DND-41 (cell line): ENCODE measurements at regions not wholly inside any gene's neighbourhood (a gene's known extent, or its start where the extent isn't known, plus 50 kb on each side); places are given as distances from the start of the nearest gene placed in this dataset.
"Not testable (repeated sequence)": the region's sequence is repeated elsewhere in the genome, so short reads cannot be mapped to it uniquely, and the experiment has no call there.

Experiments used
- ATAC-seq: fragments of 200-7000 bp; cut with Tn5 transposase; 3 replicates; pipeline ENCODE4 v1.9.1; 2021; ENCODE audit warnings: low read depth; ENCODE audit not compliant: insufficient read depth
- DNase-seq: peaks from one replicate; pipeline ENCODE4 v3.0.0-alpha.2; 2020
- H2AFZ ChIP-seq: 2 replicates; pipeline ENCODE4 v1.6.0; 2012; ENCODE audit warnings: low read depth, low read length
- H3K27ac ChIP-seq: 2 replicates; pipeline ENCODE4 v1.5.1; 2012; ENCODE audit warnings: low read length, inconsistent platforms
- H3K27me3 ChIP-seq: fragments of 200-600 bp; sonication (generic); 2 replicates; pipeline ENCODE4 v1.6.0; 2012; ENCODE audit warnings: low read length, mild to moderate bottlenecking, inconsistent platforms; ENCODE audit not compliant: insufficient read depth, poor library complexity
- H3K36me3 ChIP-seq: 2 replicates; pipeline ENCODE4 v1.5.1; 2012; ENCODE audit warnings: low read length, inconsistent platforms; ENCODE audit not compliant: insufficient read depth
- H3K4me1 ChIP-seq: 2 replicates; pipeline ENCODE4 v1.5.1; 2012; ENCODE audit warnings: mild to moderate bottlenecking, low read length; ENCODE audit not compliant: insufficient read depth
- H3K4me2 ChIP-seq: 2 replicates; pipeline ENCODE4 v1.6.0; 2012; ENCODE audit warnings: mild to moderate bottlenecking, moderate library complexity, low read length, inconsistent platforms; ENCODE audit not compliant: insufficient read depth
- H3K4me3 ChIP-seq, 2 experiments: fragments of 200-600 bp in 1 of 2; shearing (Covaris generic) in 1 of 2; 2 replicates each; pipeline ENCODE4 v1.5.1; 2012 to 2016; ENCODE audit warnings: inconsistent platforms in 2 of 2, low read length in 2 of 2, mild to moderate bottlenecking in 2 of 2, low read depth in 1 of 2, moderate library complexity in 1 of 2
- H3K79me2 ChIP-seq: 2 replicates; pipeline ENCODE4 v1.6.0; 2012; ENCODE audit warnings: low read length, inconsistent platforms; ENCODE audit not compliant: insufficient read depth
- H3K9ac ChIP-seq: 2 replicates; pipeline ENCODE4 v1.6.0; 2012; ENCODE audit warnings: low read depth, mild to moderate bottlenecking, inconsistent platforms, low read length, moderate library complexity
- H3K9me3 ChIP-seq: 2 replicates; pipeline ENCODE4 v1.5.1; 2012; ENCODE audit warnings: low read length, moderate library complexity, mild to moderate bottlenecking, inconsistent platforms; ENCODE audit not compliant: insufficient read depth, severe bottlenecking
- H4K20me1 ChIP-seq: 2 replicates; pipeline ENCODE4 v1.6.0; 2012; ENCODE audit warnings: low read length; ENCODE audit not compliant: insufficient read depth
- EZH2 ChIP-seq: IDR thresholded peaks from 3 replicates; pipeline ENCODE4 v1.6.1; 2012; ENCODE audit warnings: borderline replicate concordance, low read depth, mild to moderate bottlenecking, moderate library complexity, low read length, inconsistent platforms; ENCODE audit not compliant: severe bottlenecking
- TF ChIP-seq, protein P1 (sequence below): IDR thresholded peaks from 2 replicates; pipeline ENCODE4 v1.5.1; 2012; ENCODE audit warnings: borderline replicate concordance, low read length, moderate library complexity, mild to moderate bottlenecking; ENCODE audit not compliant: poor library complexity, severe bottlenecking; ENCODE audit errors: extremely low read depth

DNA sequence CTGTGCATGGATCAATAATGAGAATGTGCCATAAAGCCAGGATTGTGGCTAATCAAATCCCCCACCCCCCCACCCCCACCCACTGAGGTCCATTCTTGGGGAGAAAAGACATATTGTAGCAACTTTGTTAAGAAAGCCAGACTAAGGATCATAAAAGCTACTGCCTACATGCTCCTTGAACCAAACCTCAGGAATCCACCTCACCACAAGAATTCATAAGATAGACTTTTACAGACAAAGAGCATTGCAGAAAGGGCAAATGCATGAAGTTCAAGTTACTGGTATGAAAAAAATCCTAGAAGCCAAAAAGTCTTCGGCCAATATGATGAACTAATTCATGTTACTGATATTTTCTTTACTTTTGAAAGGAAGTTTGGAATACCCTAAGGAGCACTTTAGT is 187.9 kb upstream of the ARID1B start:
- no peak for ATAC-seq
- H3K4me1 ChIP-seq, result no peaks in the 10 kb centered on the region
- no peak overlapping the region for H3K4me3 ChIP-seq
- H3K9ac ChIP-seq, result no peak overlapping the region
- no peak overlapping the region for H2AFZ ChIP-seq
- H3K36me3 ChIP-seq, result no peaks in the 10 kb centered on the region
- H3K27me3 ChIP-seq, result no peaks in the 10 kb centered on the region
- no peak overlapping the region for H3K4me2 ChIP-seq
- TF ChIP-seq, protein P1, sequence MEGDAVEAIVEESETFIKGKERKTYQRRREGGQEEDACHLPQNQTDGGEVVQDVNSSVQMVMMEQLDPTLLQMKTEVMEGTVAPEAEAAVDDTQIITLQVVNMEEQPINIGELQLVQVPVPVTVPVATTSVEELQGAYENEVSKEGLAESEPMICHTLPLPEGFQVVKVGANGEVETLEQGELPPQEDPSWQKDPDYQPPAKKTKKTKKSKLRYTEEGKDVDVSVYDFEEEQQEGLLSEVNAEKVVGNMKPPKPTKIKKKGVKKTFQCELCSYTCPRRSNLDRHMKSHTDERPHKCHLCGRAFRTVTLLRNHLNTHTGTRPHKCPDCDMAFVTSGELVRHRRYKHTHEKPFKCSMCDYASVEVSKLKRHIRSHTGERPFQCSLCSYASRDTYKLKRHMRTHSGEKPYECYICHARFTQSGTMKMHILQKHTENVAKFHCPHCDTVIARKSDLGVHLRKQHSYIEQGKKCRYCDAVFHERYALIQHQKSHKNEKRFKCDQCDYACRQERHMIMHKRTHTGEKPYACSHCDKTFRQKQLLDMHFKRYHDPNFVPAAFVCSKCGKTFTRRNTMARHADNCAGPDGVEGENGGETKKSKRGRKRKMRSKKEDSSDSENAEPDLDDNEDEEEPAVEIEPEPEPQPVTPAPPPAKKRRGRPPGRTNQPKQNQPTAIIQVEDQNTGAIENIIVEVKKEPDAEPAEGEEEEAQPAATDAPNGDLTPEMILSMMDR, result no peak
- no peak for TF ChIP-seq EZH2
- no peaks in the 10 kb centered on the region for H3K79me2 ChIP-seq
- H4K20me1 ChIP-seq, result no peaks in the 10 kb centered on the region
- no peaks in the 10 kb centered on the region for H3K9me3 ChIP-seq
- no peak for DNase-seq
- no peak overlapping the region for H3K27ac ChIP-seq

DNA sequence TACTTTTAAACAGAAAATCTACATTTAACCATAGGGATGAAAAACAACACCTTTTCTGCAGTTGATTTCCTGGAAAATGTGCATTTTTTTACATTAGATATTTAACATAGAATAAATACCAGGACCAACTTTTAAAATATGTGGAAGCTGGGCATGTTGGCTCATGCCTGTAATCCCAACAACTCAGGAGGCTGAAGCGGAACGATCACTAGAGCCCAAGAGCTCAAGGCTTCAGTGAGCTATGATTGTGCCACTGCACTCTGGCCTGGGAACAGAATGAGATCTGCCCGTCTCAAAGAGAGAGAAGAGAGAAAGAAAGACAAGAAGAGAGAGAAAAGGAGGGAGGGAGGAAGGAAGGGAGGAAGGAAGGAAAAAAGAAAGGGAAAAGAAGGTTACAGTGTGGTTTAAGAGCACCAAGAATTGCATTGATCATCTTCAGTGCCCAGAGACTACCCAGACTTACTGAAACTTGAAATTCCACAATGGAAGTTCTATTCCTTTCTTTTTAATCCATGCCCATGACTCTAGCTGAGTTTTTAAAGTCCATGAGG is 189.4 kb upstream of the ARID1B start:
- Histone ChIP-seq H3K79me2 (no peaks in the 10 kb centered on the region), H3K36me3 (no peaks in the 10 kb centered on the region), H4K20me1 (no peaks in the 10 kb centered on the region), H2AFZ (no peak overlapping the region), H3K4me1 (no peaks in the 10 kb centered on the region), H3K27ac (no peak overlapping the region), H3K9ac (no peak overlapping the region), H3K9me3 (no peaks in the 10 kb centered on the region), H3K27me3 (no peaks in the 10 kb centered on the region), H3K4me3 (no peak overlapping the region), H3K4me2 (no peak overlapping the region)
- ATAC-seq, result no peak
- DNase-seq, result no peak
- TF ChIP-seq, protein P1, result no peak
- TF ChIP-seq EZH2, result no peak

DNA sequence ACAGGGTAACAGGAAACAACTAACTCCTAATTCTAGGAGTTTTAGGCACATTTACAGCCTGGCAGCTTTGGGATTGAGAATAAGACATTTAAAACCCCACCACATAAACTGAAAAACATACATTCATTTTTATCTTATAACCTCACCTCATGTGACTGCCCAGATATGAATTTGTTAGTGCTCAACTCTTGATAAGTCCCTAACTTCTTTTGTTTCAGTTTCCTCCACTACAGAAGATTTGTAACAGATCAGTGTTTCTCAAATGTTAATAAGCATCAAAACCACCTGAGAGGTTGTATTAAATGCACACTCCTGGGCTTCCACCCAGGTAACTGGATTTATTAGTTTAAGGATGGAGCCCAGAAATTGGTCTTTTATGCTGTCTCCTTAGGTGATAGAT is 190.1 kb upstream of the ARID1B start:
- no peak overlapping the region for H3K4me2 ChIP-seq
- DNase-seq, result no peak
- TF ChIP-seq, protein P1, result no peak
- TF ChIP-seq EZH2, result no peak
- no peaks in the 10 kb centered on the region for H3K36me3 ChIP-seq
- no peak overlapping the region for H3K4me3 ChIP-seq
- no peaks in the 10 kb centered on the region for H3K9me3 ChIP-seq
- H4K20me1 ChIP-seq, result no peaks in the 10 kb centered on the region
- no peak overlapping the region for H3K27ac ChIP-seq
- no peaks in the 10 kb centered on the region for H3K4me1 ChIP-seq
- ATAC-seq, result no peak
- H3K27me3 ChIP-seq, result no peaks in the 10 kb centered on the region
- no peaks in the 10 kb centered on the region for H3K79me2 ChIP-seq
- no peak overlapping the region for H2AFZ ChIP-seq
- H3K9ac ChIP-seq, result no peak overlapping the region

DNA sequence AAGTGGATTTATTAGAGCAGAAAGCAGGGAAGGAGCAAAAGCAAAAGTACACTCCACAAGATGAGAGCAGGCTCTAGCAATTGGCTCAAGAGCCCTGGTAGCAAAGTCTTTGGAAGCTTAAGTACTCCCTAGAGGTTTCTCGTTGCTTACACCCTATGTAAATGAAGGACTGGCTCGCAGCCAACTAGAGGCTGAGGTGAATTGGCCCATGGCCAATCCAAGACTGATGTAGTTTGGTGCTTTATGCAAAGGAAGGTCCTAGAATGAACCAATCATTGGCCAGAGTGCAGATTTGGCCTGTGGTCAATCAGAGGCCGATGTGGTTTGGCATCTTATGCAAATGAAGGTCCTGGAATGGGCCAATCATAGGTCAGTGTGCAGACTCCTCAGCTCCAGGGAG is 191.3 kb upstream of the ARID1B start:
- Histone ChIP-seq H3K4me1 (no peaks in the 10 kb centered on the region), H3K9ac (no peak overlapping the region), H3K9me3 (no peaks in the 10 kb centered on the region), H3K4me3 (no peak overlapping the region), H3K79me2 (no peaks in the 10 kb centered on the region), H3K4me2 (no peak overlapping the region), H2AFZ (no peak overlapping the region), H4K20me1 (no peaks in the 10 kb centered on the region), H3K27ac (no peak overlapping the region), H3K27me3 (no peaks in the 10 kb centered on the region), H3K36me3 (no peaks in the 10 kb centered on the region)
- TF ChIP-seq, protein P1, result no peak
- no peak for ATAC-seq
- no peak for DNase-seq

DNA sequence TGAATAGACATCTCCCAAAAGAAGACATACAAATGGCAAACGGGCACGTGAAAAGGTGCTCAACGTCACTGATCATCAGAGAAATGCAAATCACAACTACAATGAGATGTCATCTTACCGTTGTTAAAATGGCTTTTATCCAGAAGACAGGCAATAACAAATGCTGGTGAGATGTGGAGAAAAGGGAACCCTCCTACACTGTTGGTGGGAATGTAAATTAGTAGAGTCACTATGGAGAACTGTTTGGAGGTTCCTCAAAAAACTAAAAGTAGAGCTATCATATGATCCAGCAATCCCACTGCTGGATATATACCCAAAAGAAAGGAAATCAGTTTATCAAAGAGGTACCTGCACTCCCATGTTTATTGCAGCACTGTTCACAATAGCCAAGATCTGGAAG is 193.1 kb upstream of the ARID1B start:
- not testable (repeated sequence) for H3K9ac ChIP-seq, H3K4me1 ChIP-seq, H3K27me3 ChIP-seq, H2AFZ ChIP-seq, H4K20me1 ChIP-seq, H3K9me3 ChIP-seq, H3K4me2 ChIP-seq, H3K79me2 ChIP-seq, H3K27ac ChIP-seq, H3K4me3 ChIP-seq, DNase-seq, ATAC-seq, H3K36me3 ChIP-seq
